HG02642 (cell line): ENCODE measurements at regions not wholly inside any gene's neighbourhood (a gene's known extent, or its start where the extent isn't known, plus 50 kb on each side); places are given as distances from the start of the nearest gene placed in this dataset.
A peak's percentile ranks its signal among the peaks of the same experiment; 100 is the strongest.
"Not testable (repeated sequence)": the region's sequence is repeated elsewhere in the genome, so short reads cannot be mapped to it uniquely, and the experiment has no call there.

Experiments used
- ATAC-seq: cut with Tn5 transposase; IDR thresholded peaks from one replicate; pipeline ENCODE4 v1.9.1; 2021; ENCODE audit warnings: mild to moderate bottlenecking; ENCODE audit not compliant: unreplicated experiment, poor library complexity

GRCh38 chr2:87559001-87559400 is 188.9 kb upstream of the PLGLB2 start:
- ATAC-seq, result not testable (repeated sequence)

DNA sequence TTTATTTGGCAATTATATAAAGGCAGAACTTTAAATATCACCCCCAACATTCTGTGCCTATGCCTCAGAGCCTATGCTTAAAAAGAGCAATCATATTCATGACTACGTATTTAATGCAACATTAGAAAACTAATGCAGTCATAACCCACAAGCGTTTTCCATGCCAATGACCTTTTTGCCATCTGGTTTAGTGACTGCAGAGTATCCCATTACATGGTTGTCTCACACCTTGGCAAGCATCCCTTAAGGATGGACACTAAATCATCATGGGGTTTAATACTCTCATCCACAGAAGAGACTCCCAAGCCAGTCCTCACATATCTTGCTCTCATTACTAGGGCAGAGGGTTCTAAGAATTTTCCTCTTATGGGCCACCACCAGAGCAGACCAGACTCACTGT is 188.2 kb upstream of the PLGLB2 start:
- ATAC-seq, result not testable (repeated sequence)

DNA sequence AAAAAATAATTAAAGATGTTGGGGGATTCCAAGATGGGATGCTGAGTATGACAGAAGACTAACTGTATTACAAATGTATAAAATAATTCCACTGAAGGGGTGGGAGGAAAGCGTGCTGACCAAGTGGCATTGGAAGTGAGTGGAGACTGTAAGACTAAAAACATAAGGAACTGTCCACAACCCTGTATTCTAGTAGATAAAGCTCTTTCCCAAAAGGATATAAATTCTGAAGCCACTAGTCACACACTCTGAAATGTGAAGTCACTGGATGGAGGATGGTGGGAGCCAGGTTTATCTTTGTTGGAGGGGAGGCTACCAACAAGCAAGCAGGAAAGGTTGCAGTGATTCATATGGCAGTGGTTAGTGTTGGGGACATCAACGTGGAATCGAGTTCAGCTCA is 182.8 kb upstream of the PLGLB2 start:
- ATAC-seq, result not testable (repeated sequence)

DNA sequence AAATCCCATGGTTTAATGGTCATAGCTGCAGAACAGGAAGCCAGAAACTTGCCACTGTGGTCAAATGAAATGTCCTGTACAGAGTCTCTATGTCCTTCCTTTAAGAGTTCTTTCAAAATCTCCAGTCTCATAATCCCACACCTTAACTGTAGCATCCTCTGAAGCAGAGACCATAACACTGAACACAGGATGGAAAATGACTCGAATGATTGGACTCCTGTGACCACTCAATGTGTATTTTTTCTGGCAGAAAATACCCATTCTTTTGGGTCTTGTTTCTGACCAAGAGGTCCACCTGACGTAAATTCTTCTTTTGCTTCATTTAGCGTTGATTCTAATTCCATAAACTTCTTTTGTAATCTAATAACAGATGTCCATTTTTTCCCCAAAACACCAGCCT is 181.4 kb upstream of the PLGLB2 start:
- not testable (repeated sequence) for ATAC-seq

DNA sequence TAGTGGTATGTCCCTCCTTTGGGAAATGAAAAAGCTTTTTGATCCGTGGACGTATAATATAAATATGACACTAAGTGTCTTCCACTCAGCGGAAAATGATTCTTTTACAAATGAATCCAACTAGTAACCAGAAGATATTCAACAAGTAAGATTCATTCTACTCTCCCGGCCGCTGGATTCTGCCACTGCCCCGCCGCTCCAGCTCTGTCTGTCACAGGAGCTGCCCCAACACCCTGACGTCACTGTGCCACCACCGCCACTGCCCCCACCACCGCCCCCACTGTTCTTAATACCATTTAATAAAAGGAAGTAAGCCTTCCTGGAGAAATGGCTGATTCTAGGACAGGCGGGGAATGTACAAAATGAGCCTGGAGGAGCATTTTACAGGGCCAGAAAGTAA is 180.8 kb upstream of the PLGLB2 start:
- not testable (repeated sequence) for ATAC-seq

DNA sequence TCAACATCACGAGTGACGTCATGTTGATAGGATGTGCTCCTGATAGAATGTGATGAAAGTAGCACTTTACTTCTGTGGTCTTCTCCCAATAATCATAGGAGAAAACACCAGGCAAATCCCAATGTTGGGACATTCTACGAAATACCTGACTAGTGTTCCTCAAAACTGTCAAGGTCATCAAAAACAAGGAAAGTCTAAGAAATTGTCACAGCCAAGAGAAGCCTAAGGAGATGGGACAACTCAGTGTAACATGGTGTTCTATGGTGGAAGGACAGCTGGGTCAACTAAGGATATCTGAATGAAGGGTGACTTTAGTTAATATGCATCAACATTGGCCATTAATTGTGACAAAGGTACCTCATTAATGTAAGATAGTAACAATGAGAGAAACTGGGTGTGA is 180.0 kb upstream of the PLGLB2 start:
- not testable (repeated sequence) for ATAC-seq

- not testable (repeated sequence) for ATAC-seq
These were observed 179.2 kb upstream of the PLGLB2 start for GRCh38 chr2:87568554-87569278.

DNA sequence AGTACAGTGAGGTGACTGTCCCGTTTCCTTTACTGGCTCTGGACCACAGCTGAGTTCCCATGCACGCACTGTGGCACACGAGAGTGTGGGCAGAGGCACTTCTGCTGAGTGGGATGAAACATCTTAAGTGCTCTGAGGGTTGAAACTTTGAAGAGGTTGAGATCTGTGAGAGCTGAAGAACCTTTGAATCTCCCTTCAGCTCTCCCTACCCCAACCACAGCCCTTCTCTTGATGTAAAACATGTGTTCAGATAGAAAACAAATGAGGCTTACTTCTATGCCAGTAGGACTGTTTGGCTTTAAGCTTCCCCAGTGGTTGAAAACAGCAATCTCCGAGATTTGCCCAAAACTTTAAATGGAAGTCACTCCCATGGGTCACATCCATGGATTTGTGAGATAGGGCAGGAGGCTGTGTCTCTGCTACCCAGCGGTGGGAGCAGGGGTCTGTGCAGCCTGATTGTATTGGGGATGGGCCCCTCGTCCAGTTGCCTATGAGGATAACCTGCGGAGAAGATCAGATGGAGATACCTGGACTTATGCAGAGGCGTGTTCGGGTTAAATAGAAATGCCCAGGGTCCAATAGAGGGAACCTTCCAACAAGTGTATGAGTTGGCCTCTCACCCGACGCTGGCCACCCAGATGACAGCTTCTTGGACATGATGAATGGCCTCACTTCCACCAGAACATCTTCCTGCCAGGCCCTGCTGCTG is 178.0 kb upstream of the PLGLB2 start:
- ATAC-seq, result not testable (repeated sequence)

GRCh38 chr2:87571889-87572465 is 175.9 kb upstream of the PLGLB2 start:
- not testable (repeated sequence) for ATAC-seq

- not testable (repeated sequence) for ATAC-seq
These were observed 175.0 kb upstream of the PLGLB2 start for GRCh38 chr2:87572906-87573305.

DNA sequence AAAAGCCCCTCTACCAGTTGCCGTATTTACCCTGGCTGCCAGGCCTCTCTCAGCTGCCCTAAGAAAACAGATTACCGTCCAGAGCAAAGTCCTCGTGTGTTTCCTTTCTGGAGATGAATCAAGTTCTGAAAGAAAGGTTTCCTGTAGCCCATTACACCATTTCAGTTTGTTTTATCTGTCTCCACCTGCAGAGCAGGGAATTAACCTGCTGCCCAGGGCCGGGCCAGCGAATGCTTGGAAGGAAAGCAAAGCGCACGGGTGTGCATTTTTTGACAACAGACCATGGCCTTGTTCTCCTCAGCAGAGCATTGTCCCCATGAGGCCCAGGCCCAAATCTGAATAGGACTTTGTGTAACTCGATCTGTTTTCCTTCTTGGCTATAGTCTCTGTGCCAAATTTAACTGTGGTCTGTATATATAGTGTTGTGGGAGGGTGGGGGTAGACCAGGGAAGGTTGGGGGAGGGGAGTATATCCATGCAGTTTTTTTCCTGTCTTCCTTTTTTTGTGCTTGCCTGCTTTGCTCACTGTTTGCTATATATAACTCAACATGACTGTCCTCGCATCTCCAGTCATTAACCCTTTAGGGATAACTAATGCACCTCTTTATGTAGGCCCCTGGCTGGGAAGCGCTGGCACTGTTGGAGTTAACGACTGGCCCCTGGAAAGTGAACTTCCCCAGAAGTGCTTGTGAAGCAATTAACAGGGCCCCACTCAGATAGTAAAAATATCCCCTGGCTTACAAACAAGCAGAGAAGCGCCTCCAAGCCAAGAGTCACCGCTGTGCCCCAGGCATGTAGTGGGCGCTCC is 174.3 kb upstream of the PLGLB2 start:
- not testable (repeated sequence) for ATAC-seq

- ATAC-seq, result not testable (repeated sequence)
These were observed 173.4 kb upstream of the PLGLB2 start for GRCh38 chr2:87574193-87575119.

DNA sequence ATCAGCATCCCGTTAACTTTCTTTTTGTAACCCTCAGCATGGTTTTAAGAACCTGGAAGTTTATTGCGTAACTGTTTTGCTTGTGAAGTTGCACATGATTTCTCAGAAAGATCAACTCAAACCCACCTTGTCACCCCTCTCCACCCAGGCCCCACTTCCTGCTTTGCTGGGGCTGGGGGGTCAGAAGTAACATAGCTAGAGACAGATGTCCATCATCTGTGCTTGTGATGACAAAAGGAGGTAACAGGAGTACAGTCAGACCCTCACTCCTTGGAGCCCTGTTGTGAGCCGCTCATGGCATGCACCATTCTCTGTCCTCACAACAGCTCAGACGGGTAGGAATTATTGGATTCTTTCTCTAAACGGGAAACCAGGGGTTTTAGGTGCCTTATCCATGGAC is 172.7 kb upstream of the PLGLB2 start:
- ATAC-seq, result not testable (repeated sequence)

GRCh38 chr2:87577358-87577757 is 170.5 kb upstream of the PLGLB2 start:
- ATAC-seq, result not testable (repeated sequence)

DNA sequence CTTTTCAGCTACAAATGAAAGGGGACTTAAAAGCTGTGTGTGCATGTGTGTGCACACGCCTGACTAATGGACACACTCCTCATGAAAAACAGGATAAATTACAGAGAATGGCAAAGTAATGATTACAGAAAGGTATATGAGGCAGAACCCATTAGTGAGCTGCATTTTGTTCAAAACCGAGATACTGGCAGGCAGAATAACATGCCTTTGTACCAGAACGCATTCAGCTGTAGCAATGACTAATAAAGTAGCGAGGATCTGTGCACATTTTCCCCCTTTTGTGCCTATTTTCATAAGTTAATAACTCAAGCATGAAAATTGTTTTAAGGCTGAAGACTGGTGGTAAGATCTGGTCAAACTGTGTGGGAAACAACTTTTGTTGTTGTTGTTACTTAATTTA is 165.7 kb upstream of the PLGLB2 start:
- ATAC-seq, result peak; percentile 56

DNA sequence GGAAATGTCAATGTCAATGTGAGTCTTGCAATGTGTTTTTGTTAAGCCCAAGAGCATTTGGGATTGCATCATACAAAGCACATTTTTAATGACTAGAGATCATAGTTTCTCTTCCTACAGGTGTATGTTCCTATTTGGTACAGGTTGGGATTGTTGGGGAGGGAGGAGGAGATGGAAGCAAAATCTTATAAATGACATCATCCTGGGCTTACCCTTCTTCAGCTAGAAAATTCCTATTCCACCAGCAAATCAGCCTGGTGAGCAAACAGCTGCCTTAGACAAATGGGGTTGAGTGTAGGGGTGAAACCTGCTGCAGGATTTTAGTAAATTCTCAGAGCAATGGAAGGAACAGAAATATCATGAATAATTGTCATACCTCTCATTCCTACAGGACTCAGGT is 165.3 kb upstream of the PLGLB2 start:
- not testable (repeated sequence) for ATAC-seq

GRCh38 chr2:87583370-87583769 is 164.5 kb upstream of the PLGLB2 start:
- not testable (repeated sequence) for ATAC-seq

DNA sequence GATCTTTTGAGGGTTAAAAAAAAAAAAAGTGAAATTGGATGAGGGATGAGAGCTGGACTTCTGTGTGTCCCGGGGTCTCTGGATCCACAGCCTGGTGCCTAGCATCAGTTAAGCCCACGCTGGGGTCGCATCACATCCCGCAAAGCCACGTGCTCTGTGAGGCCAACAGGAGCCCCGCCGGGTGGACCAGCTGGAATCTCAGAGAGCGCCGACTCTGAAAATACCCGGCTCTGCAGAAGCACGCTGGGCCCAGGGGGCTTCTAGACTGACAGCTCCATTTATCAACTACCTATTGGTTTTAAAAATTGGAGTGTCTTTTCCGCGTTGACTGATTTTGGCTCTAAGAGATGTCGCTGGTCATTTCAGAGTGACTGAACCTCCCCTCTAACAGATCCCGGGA is 164.1 kb upstream of the PLGLB2 start:
- ATAC-seq, result not testable (repeated sequence)

GRCh38 chr2:87584268-87584906 is 163.5 kb upstream of the PLGLB2 start:
- ATAC-seq, result not testable (repeated sequence)
